ENCODE measurements at regions not wholly inside any gene's neighbourhood (a gene's known extent, or its start where the extent isn't known, plus 50 kb on each side); places are given as distances from the start of the nearest gene placed in this dataset.
"Not testable (repeated sequence)": the region's sequence is repeated elsewhere in the genome, so short reads cannot be mapped to it uniquely, and the experiment has no call there.

DNA sequence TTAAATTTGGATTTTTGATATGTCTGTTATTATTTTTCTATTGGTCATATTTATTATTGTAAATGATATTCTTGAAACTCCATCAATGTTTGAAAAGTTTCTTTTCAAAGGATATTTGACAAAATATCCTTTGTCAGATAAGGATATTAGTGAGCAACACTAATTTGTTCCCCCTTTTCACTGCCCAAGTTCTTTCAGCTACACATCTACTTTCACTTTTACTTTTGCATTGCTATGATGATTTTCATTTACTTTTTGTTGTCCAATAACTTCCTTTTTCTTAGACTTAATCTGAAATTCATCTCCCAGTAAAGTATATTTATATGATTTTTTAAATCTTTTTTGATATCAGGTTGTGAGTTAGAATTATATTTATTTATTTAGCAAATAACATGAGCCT lies 542.3 kb upstream of the ADGRL3 start:
- Histone ChIP-seq H3K36me3 (no peaks in the 10 kb centered on the region), H3K4me3 (no peak overlapping the region), H3K4me1 (no peaks in the 10 kb centered on the region), H3K27ac (no peak overlapping the region), H3K9me3 (no peaks in the 10 kb centered on the region), H3K27me3 (no peaks in the 10 kb centered on the region)
- no peak for ATAC-seq
- intact Hi-C loops (cut with DNase I), result no loop called here
- DNase-seq, result no peak
- TF ChIP-seq, protein P1, sequence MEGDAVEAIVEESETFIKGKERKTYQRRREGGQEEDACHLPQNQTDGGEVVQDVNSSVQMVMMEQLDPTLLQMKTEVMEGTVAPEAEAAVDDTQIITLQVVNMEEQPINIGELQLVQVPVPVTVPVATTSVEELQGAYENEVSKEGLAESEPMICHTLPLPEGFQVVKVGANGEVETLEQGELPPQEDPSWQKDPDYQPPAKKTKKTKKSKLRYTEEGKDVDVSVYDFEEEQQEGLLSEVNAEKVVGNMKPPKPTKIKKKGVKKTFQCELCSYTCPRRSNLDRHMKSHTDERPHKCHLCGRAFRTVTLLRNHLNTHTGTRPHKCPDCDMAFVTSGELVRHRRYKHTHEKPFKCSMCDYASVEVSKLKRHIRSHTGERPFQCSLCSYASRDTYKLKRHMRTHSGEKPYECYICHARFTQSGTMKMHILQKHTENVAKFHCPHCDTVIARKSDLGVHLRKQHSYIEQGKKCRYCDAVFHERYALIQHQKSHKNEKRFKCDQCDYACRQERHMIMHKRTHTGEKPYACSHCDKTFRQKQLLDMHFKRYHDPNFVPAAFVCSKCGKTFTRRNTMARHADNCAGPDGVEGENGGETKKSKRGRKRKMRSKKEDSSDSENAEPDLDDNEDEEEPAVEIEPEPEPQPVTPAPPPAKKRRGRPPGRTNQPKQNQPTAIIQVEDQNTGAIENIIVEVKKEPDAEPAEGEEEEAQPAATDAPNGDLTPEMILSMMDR (IDR thresholded peaks at IDR 0.05), result no peak
- TF ChIP-seq POLR2A (IDR thresholded peaks at IDR 0.05), result no peak

DNA sequence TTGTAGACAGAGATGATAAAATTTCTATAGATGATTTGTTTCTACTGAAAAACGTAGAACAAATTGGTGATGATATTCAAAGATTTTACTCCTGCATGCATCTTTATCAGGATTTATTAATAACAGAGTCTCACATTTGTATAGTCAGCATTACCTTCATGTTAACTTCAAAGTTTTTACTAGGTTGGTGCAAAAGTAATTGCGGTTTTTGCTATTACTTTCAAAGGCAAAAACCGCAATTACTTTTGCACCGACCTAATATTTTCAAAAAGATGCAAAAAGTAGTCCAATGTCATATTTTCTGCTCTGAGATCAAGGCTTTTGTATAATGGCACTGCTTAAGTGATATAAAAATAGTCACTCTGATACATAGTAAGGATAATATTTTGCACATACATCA lies 536.4 kb upstream of the ADGRL3 start:
- no peaks in the 10 kb centered on the region for H3K36me3 ChIP-seq
- H3K4me3 ChIP-seq, result no peak overlapping the region
- H3K4me1 ChIP-seq, result no peaks in the 10 kb centered on the region
- no peak for TF ChIP-seq POLR2A (IDR thresholded peaks at IDR 0.05)
- TF ChIP-seq, protein P1 (IDR thresholded peaks at IDR 0.05), result no peak
- ATAC-seq, result no peak
- no peak overlapping the region for H3K27ac ChIP-seq
- no peak for DNase-seq
- no peaks in the 10 kb centered on the region for H3K9me3 ChIP-seq
- intact Hi-C loops (cut with DNase I), result no loop called here
- H3K27me3 ChIP-seq, result no peaks in the 10 kb centered on the region
- WGBS (ENCODE audit: insufficient coverage, low coverage, low lambda C conversion rate, missing lambda C conversion rate), result 47% methylated on average over 4 of the region's 4 CpGs

- DNase-seq (no peak), ATAC-seq (no peak)
- TF ChIP-seq, protein P1 (IDR thresholded peaks at IDR 0.05), result no peak
- no peak for TF ChIP-seq POLR2A (IDR thresholded peaks at IDR 0.05)
- Histone ChIP-seq H3K4me1 (no peaks in the 10 kb centered on the region), H3K36me3 (no peaks in the 10 kb centered on the region), H3K9me3 (no peaks in the 10 kb centered on the region), H3K27ac (no peak overlapping the region), H3K27me3 (no peaks in the 10 kb centered on the region), H3K4me3 (no peak overlapping the region)
- intact Hi-C loops (cut with DNase I), result no loop called here
- 17% methylated on average over 1 of the region's 1 CpG for WGBS (ENCODE audit: insufficient coverage, low coverage, low lambda C conversion rate, missing lambda C conversion rate)
Measured at GRCh38 chr4:60682901-60683300, 517.2 kb upstream of the ADGRL3 start.

DNA sequence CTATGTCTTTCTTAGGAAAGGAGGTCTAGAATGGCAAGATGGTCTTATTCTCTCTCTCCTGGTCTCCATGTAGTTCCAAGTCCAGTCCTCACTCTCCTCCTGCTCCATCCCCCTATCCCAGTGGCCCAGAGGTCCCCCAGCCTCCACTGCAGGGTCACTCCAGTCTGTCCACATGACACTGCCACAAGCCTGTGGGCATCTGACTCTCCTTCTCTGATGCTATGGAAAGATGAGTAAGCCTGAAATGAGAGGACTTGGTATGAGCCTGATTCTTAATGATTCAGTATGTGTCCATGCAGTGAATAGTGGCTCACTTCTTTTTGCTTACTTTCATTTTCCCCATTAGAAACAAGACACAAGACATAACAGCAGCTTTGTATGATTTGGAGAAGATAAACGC lies 516.8 kb upstream of the ADGRL3 start:
- Histone ChIP-seq H3K4me3 (no peak overlapping the region), H3K9me3 (no peaks in the 10 kb centered on the region), H3K27me3 (no peaks in the 10 kb centered on the region), H3K4me1 (no peaks in the 10 kb centered on the region), H3K27ac (no peak overlapping the region), H3K36me3 (no peaks in the 10 kb centered on the region)
- no peak for TF ChIP-seq POLR2A (IDR thresholded peaks at IDR 0.05)
- TF ChIP-seq, protein P1 (IDR thresholded peaks at IDR 0.05), result no peak
- DNase-seq (no peak), ATAC-seq (no peak)
- intact Hi-C loops (cut with DNase I), result no loop called here
- 50% methylated on average over 1 of the region's 1 CpG for WGBS (ENCODE audit: insufficient coverage, low coverage, low lambda C conversion rate, missing lambda C conversion rate)

DNA sequence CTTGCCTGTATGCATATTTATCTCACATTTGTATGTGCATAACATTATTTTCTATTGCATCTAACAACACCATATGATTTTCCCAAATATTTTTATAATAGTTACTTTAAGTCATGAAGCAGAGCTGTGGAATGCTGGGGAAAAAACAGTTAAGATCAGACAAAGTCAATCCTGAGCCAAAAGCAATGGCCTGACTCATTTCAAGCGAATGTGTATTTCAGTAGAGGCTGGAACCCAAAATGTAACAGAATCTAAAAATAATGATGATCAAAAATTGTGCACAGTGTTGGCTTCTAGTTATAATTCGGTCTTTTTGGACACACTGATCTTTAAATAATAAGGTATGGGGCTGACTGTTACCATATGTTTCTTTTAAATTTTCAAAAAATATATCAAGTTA lies 516.2 kb upstream of the ADGRL3 start:
- no peak for ATAC-seq
- Histone ChIP-seq H3K4me1 (no peaks in the 10 kb centered on the region), H3K27me3 (no peaks in the 10 kb centered on the region), H3K9me3 (no peaks in the 10 kb centered on the region), H3K36me3 (no peaks in the 10 kb centered on the region), H3K27ac (no peak overlapping the region), H3K4me3 (no peak overlapping the region)
- TF ChIP-seq POLR2A (IDR thresholded peaks at IDR 0.05), result no peak
- TF ChIP-seq, protein P1 (IDR thresholded peaks at IDR 0.05), result no peak
- intact Hi-C loops (cut with DNase I), result no loop called here
- WGBS (ENCODE audit: insufficient coverage, low coverage, low lambda C conversion rate, missing lambda C conversion rate), result 26% methylated on average over 2 of the region's 2 CpGs
- DNase-seq, result no peak

DNA sequence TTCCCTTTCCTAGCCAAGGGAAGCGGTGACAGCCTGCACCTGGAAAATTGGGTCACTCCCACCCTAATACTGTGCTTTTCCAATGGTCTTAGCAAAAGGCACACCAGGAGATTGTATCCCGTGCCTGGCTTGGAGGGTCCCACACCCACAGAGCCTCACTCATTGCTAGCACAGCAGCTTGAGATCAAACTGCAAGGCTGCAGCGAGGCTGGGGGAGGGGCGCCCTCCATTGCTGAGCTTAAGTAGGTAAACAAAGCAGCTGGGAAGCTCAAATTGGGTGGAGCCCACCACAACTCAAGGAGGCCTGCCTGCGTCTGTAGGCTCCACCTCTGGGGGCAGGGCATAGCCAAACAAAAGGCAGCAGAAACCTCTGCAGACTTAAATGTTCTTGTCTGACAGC lies 504.1 kb upstream of the ADGRL3 start:
- DNase-seq; intact Hi-C loops (cut with DNase I): not testable (repeated sequence)
- WGBS (ENCODE audit: insufficient coverage, low coverage, low lambda C conversion rate, missing lambda C conversion rate), result 33% methylated on average over 3 of the region's 5 CpGs

More for the DNA sequence above, 504.1 kb upstream of the ADGRL3 start:
- ATAC-seq, H3K4me1 ChIP-seq, H3K36me3 ChIP-seq, H3K9me3 ChIP-seq, H3K4me3 ChIP-seq, H3K27me3 ChIP-seq, H3K27ac ChIP-seq: not testable (repeated sequence)

All from right lobe of liver (tissue), 6 donors.